NOMO-1 treated with DMSO at 0.1 percent for 48 hours (cell line): ENCODE measurements at regions not wholly inside any gene's neighbourhood (a gene's known extent, or its start where the extent isn't known, plus 50 kb on each side); places are given as distances from the start of the nearest gene placed in this dataset.

ENCODE experiments used
- DNase-seq: peaks from one replicate; lab custom pipeline; 2025; ENCODE audit not compliant: unreplicated experiment; lab: John Stamatoyannopoulos, UW

DNA sequence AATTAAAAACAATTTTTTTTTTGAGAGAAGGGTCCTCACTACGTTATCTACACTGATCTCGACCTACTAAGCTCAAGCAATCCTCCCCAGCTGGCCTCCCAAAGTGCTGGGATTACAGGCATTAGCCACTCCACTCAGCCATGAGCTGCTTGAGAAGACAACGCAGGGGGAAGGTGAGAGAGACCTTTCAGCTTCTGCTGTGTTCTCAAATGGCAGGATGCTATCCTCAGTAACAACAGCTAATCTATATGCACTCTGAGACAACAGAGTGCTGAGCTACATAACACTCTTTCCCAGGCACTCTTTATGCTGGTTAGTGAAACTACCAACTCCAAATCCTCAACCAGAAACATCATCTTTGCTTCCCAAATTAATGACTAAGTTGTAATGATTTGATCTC is 526.1 kb downstream of the CCER1 start:
- no peak for DNase-seq

DNA sequence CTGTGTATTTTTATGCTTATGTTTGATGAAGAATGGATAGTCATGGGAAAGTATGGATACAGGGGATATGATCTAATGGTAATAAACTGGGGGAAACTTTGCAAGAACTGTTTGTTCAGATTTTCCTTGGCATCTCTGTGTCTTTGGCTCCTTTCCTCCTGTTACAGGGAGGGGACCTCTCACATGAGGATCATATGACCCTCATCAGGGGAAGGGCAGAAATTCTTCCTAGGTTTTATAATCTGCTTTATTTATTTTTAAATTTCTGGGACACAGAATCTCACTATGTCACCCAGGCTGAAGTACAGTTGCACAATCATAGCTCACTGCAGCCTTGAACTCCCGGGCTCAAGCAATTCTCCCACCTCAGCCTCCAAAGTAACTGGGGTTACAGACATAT is 526.5 kb downstream of the CCER1 start:
- no peak for DNase-seq

DNA sequence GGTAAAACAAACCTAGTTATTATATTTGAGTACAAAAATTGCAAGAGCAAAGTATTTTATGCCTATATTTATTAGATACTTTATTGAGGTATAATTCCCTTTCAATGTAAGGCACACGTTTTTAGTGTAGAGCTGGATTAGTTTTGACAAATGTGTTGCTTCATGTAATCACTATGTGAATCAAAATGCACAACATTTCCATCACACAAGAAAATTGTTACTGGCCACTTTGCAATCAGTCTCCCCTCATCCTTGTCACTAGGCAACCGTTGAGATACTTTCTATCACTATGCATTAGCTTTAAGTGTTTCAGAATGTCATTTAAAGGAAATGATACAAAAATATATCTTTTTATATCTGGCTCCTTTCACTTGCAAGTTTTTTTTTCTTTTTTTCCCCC is 531.0 kb downstream of the CCER1 start:
- no peak for DNase-seq

DNA sequence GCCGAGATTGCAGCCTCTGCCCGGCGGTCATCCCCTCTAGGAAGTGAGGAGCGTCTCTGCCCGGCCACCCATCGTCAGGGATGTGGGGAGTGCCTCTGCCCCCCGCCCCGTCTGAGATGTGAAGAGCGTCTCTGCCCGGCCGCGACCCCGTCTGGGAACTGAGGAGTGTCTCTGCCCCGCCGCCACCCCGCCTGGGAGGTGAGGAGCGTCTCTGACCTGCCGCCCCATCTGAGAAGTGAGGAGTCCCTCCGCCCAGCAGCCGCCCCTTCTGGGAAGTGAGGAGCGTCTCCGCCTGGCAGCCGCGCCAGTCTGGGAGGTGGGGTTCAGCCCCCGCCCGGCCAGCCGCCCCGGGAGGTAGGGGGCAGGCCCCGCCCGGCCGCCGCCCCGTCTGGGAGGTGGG is 544.0 kb downstream of the CCER1 start:
- no peak for DNase-seq

DNA sequence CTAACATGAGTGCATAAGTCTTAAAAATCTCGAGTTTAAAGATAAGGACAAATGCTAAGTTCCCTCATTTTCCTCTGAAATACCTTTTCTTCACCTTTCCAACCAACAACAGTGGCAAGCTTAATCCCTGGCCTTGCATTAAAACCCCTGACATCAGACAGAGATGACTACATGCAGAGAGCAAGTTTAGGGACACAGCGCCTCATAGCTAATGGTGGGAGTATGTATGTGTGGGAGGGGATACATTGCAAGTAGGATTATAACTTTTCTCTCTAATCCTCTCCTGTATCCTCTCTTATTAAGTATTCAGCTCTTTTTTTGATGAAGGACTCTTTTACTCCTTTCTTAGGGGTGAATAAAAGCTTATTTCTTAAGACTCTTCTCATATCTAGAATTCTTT is 547.1 kb downstream of the CCER1 start:
- no peak for DNase-seq

DNA sequence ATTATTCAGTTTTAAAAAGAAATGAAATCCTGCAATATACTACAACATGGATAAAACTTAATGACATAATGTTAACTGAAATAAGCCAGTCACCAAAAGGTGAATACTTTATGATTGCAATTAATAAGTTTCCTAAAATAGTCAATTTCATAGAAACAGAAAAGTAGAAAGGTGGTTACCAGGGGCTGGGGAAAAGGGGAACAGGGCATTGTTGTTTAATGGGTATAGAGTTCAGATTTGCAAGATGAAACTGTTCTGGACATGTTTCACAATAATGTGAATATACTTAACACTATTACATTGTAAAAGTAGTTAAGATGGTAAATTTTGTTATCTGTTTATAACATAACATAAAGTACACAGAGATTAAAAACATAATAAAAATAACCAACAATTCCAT is 550.9 kb downstream of the CCER1 start:
- peak; percentile 50 for DNase-seq

DNA sequence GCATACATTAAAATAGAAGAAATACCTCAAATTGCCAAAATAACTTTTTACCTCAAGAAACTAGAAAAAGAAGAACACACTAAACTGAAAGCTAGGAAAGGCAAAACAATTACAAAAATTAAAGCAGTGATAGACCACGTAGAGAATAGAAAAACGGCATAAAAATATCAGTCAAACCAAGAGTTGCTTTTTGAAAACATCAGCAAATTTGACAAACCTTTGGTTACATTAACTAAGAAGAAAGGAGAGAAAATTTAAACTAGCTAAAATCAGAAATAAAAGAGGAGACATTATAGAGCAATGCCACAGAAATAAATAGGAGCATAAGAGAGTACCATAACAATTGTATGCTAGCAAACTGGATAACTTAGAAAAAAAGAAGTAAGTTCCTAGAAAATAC is 553.8 kb downstream of the CCER1 start:
- DNase-seq = no peak

DNA sequence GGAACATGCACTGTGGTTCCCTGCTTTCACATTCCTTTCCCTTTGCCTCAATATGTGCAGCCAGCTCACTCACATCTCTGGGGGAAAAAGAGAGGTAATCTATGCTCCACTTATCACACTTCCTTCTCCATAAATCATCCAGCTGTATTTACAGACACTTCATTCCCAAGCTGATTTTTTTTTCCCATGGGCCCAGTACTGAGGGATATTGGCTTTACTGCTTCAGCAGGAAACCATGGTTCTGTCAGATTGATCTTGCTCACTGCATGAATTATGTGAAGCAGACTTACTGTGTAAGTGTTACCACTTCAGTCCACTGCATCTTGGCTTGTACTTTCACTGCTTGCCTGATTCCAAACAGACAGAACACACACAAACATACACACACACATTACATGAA is 555.6 kb downstream of the CCER1 start:
- DNase-seq = no peak

DNA sequence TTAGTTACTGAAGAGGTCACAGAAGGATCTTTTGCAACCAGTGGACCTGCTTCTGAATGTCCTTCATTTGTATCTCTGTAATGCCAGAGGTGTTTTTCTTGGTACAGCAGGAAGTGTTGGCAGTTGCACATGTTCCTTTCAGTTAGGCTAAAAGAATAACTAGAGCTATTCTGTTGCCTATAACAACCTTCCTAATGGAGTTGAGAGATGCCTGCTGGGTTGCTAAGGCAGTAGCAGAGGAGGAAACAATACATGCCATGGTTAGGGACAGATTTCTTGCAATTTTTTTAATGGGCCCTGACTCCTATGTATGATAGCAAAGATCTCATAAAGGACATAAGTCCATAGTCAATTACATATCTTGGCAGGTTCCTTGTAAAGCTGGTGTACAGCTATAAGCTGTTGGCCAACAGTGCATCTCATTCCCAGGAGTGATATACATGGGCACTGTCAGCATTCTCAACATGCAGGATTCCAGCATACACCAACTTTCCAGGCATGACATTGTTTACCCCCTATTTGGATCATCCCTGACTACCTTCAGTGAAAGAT is 556.6 kb downstream of the CCER1 start:
- DNase-seq = no peak

DNA sequence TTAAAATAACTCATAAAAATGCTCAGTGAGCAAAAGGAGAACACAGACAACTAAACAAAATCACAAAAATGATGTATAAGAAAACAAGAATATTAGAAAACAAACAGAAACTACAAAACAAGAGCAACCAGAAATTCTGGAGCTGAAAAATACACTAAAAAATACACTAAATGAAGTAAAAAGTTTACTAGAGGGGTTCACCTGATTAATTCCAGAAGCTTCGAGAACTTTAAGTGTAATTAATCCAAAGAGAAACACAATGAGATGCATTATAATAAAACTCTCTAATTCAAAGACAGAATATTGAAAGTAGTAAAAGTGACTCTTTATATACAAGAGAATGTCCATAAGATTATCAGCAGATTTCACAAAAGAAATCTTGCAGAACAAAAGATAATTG is 558.4 kb downstream of the CCER1 start:
- DNase-seq = no peak

DNA sequence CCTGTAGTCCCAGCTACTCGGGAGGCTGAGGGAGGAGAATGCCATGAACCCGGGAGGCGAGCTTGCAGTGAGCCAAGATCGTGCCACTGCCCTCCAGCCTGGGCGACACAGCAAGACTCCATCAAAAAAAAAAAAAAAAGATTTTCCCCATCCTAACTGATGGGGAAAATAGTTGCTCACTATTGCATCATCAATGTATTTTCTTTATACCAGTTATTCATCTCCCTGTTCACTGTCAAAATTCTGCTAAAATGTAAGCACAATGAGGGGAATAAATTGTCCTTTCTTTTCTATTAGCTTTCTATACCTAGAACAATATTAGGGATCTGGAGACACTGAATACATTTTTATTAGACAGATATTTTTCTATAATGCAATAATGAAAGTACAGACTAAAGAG is 561.3 kb downstream of the CCER1 start:
- DNase-seq = no peak

DNA sequence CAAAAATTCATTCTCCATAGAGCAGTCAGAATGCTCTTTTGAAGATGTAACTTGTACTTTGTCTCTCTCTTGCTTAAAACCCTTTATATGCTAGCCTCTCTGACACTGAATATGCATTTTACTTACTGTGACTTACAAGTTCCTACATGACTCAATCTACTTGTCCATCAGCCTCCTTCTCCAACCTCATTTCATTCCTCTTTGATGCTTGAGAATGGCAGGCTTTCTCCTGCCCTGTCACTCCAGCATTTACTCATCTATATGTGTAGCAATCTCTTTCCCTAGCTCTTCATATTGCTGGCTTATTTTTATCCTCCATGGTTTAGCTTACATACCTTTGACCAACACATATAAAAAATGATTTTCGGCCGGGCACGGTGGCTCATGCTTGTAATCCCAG is 561.9 kb downstream of the CCER1 start:
- no peak for DNase-seq

DNA sequence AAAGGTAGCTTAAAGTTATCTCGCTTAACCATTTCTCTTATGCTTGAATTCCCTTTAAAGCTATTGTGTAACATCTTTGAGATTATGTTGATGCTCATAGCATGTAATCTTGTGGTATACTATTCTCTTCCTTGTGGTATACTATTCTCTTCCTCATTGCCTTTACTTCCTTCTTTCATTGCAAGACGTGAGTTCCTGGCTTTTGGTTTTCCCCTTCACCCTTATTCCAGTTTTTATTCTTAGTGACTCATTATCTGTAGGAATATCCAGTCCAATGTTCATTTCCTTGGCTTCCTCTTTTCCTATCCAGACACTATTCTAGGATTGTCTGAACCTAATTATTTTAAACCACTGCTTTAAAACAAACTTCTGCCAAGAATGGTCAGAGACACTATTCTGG is 564.0 kb downstream of the CCER1 start:
- peak; percentile 85 for DNase-seq

DNA sequence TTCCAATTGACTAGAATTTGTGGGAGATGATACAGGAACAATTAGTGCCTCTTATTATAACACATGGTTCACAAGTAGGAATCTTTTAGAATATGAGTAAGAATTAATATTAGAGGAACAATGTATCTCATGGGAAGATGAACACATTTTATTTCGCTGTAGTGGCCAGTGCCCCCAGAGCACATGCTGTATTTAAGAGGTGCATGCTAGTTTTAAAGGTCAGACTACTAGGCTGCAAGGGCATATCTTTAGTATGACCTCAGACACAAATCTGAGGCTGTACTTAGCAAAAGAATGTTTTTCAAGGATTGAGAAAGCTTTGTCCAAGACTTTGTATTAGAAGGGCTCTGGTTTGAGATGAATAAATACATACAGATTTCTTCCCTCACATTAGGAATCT is 586.9 kb downstream of the CCER1 start:
- DNase-seq = no peak

DNA sequence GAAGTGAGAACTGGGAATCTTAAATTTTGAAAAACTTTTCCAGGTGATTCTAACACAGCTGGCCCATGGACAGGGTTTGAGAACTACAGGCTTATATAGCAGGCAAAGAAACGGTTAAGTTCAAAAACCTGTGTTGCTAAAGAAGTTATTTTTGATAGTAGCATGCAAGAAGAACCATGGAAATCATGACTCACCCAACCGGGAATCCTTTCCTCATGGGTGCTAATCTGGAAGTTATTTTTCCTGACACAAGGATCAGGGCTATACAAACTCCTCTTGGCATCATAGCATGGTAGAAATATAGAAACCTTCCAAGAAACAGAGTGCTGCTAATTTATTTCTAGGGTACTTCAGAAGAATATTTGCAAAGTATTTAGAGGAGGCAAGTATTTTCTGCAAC is 588.7 kb downstream of the CCER1 start:
- no peak for DNase-seq

DNA sequence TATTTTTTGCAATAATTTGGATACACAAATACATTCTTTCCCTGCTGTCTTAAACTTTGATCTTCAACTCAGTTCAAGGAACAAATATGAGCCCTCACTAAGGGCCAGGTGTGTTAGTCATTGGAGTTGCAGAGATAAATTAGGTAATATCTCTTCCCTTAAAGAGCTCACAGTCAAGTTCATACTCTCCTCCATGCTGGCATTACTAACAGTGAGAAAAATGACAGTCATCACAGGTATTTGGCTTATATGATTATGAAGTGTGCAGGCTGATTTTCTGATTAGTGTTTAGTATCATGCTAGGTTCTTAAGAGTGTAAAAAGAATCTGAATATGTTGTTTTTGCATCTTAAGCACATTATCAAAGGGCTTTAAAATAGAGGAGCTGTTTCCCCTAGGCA is 594.7 kb downstream of the CCER1 start:
- no peak for DNase-seq

DNA sequence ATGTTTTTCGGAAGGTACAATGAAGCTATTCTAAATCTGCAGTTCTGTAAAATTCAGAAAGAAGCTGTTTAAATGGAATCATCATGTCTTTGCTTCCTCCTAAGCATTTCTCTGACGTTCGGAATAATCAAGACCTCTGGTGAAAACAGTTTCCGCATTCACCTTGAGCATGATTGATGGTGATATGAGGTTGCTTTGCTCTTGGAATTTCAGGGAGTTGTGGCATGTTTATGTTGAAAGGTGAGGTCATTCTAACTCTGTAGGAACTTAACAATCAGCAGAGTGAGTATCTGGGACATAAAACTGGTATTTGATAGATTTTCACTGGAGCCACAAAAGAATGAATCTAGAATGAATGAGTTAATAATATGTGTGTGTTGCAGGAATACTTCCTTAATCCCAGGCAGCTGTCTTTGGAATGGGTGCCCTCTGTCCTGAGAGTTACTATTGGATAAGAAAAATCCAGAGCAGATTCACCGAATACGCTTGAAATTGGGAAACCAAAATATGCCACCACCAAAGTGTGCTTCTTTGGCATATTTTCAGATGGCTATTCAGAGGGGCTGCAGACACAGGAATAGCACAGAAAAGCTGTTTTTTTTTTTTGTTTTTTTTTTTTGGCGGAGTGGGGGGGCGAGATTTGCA is 599.1 kb downstream of the CCER1 start:
- DNase-seq = no peak

DNA sequence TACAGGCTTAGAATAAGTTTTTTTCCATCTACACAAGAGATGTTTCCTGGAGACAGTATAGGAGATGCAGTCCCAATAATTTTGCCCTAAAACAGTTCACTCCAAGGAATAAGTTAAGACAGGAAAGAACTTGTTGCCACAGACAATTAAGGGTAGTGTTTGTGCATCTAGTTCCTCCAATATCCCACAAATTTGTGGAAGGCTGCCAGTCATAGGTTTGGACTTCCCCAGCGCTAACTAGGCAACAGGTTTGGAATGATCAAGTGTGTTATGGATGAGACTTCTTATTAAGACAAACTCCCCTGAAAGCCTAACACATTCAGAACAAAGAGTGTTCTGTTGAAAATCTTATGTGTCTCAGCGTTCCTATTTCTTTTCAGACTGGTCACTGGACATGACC is 611.0 kb downstream of the CCER1 start:
- no peak for DNase-seq

DNA sequence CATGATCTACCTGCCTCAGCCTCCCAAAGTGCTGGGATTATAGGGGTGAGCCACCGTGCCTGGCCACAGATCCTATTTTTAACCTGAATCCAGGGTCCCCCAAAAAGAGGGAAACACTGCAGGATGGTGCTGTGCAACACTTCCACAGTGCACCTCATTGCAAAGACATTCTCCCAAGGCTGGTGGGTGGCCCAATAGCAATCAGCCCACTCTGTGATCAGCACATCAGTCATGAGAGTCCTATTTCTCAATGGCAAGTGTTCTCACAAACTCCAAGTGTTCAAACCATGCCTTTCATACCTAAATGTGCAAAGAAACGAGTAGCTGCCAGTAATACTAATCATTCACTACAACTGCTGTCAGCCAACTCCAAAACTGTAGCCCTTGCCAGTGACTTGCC is 612.9 kb downstream of the CCER1 start:
- DNase-seq = no peak

DNA sequence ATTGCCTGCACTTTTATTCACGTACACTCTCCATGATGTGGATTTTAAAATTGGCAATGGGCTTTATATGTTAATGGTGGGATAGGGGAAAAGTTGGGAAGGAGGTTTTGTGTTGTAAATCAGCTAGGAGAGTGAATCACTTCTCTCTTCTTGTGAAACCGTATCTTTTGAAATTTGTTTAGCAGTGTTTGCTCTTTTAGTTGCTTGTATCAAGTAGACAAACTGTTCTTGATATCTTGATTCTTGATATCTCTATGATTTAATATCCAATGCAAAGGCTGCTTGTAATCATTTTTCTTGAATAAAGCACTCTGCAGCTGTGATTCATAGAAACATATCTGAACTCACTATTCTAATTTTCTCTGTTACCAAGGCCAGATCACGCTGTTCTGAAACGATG is 615.1 kb downstream of the CCER1 start:
- DNase-seq = no peak

DNA sequence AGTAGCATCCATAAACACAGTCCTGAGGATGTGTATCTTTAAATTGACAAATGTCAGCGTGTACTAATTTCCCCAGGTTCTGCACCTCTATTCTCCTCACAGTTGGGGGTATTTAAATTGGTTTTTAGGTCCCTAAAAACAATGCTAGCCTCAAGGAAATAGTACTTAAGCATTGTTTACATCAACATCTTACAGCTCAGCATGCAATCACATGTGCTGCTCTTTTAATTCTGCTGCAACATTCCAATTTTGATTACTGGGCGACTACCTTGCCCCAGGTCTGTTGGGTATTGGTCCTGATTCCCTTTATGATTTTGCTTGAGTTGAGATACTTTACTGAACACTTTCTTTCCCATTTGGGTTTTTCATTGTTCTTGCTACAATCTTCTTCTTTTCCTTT is 616.6 kb downstream of the CCER1 start:
- DNase-seq = no peak

DNA sequence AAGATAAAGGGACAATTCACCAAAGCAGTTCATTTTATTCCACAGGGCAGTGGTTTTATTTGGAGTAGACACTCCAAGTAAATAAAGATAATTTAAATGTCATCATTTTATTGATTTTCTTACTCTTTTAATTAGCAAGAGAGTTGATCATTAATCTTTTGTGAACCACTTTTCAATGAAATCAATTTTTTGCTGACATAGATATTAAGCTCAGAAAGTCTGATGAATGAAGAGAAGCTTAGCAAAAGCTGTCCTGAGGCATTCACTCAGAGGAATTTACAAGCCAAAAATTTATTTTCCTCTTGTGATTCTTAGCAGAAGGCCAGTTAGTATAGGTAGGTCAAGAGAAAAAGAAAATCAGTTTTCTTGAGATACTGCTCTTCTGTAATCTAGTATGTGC is 618.0 kb downstream of the CCER1 start:
- DNase-seq = no peak

DNA sequence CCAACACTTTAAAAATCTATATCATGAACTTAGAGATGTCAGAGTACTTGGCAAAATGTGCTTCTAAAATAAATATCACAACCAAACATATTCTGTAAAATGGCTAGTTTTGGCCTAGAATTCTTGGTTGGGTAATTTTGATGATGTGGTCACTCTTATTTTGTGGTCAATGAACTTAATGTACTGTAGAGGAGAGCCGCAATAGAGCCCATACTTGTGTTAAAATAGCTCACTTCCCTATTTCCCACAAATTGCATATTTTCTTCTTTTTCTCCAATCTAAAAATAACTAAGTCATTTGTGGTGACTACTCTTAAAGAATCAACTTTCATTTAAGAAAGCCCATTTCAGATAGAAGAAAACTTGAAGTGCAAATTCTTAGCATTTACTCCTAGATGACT is 619.4 kb downstream of the CCER1 start:
- DNase-seq = peak; percentile 92
